Medulla oblongata (tissue), 1 donor: ENCODE measurements at regions not wholly inside any gene's neighbourhood (a gene's known extent, or its start where the extent isn't known, plus 50 kb on each side); places are given as distances from the start of the nearest gene placed in this dataset.
"Not testable (repeated sequence)": the region's sequence is repeated elsewhere in the genome, so short reads cannot be mapped to it uniquely, and the experiment has no call there.

Experiments
- DNase-seq: peaks from one replicate; pipeline ENCODE4 v3.0.0-alpha.2; 2015; ENCODE audit errors: extremely low spot score

DNA sequence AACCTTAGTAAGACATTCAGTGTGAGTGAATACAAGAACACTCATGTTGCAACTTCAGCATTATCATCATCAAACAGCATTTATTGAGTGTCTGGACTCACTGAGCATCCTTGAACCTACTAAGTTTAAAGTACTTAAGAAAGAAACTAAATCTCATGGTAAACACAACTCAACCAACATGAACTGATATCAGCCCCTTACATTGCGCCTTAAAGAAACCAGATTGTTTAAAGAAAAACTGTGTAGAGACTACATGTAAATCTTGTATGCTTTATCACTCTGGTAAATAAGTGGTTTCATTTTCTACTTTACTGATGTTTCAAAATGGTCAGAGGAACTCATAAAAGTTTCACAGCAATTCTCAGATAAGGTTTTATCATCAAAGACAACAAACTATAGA, 157.5 kb upstream of the FERD3L start:
- DNase-seq, result no peak

DNA sequence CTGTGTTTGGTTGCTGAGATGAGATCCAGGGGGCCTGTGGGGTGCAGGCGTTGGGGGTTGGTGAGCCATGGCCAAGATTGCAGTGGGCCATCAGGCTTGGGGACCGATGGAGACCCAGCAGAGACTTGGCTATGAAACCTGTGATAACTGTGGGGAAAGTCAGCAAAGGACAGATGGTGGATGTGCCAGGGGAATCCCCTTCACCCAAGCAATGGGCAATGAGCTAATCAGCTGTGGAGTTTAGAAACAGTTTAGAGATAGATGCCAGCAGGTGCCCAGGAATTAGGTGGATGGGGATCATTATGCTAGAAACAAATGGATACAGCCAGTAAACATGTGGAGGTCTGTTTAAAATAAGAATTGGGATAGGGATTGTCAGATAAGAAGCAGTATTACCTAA, 151.4 kb upstream of the FERD3L start:
- no peak for DNase-seq

- no peak for DNase-seq
Observed at GRCh38 chr7:19295376-19295775, 150.2 kb upstream of the FERD3L start.

- DNase-seq, result no peak
Observed at GRCh38 chr7:19294619-19295018, 149.4 kb upstream of the FERD3L start.

- no peak for DNase-seq
Observed at GRCh38 chr7:19293431-19293830, 148.2 kb upstream of the FERD3L start.

- no peak for DNase-seq
Observed at GRCh38 chr7:19290968-19291367, 145.7 kb upstream of the FERD3L start.

- DNase-seq, result no peak
Observed at GRCh38 chr7:19290066-19290465, 144.8 kb upstream of the FERD3L start.

DNA sequence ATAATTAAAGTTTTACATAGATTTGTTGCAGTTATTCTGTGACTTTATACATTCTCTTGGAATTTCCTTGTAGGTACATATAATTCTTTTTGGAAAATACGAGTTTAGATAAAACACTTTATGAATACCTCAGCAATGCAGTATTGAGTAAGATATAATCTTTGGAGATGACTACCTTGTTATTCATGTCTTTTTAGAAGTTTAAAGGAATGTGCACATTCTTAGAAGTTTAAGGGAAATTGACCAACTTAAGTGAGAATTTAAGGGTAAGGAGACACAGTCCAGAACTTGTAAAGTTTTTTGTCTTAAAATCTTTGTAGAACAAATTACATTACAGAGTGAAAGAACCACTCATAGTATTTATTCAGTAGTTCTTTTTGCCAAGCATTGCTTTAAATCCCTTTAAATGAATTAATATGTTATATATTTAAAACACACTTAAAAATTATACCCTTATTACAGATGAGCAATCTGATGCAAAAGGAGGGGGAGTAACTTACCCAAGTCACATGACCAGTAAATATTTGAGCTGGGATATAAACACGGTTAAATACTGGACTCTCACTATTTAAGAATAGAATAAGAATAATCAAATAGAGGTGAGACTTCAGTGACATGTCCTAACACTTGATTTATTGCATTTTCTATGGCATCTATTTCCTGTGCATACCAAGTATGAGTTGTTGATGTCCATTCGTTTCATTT, 139.5 kb upstream of the FERD3L start:
- no peak for DNase-seq

- DNase-seq, result no peak
Observed at GRCh38 chr7:19284136-19284535, 138.9 kb upstream of the FERD3L start.

DNA sequence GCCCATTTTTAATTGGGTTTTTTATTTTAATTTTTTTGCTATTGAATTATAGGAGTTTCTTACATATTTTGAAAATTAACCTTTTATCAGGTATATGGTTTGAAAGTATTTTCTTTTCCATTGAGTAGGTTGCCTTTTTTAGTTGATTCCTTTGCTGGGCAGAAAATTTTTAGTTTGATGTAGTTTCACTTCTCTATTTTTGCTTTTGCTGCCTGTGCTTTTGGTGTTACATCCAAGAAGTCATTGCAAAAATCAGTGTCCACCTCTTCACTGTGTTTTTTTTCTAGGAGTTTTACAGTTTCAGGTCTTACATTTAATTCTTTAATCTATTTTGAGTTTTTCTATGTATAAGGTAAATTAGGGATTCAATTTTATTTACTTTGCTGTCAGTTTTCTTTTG, 129.8 kb upstream of the FERD3L start:
- DNase-seq, result no peak

DNA sequence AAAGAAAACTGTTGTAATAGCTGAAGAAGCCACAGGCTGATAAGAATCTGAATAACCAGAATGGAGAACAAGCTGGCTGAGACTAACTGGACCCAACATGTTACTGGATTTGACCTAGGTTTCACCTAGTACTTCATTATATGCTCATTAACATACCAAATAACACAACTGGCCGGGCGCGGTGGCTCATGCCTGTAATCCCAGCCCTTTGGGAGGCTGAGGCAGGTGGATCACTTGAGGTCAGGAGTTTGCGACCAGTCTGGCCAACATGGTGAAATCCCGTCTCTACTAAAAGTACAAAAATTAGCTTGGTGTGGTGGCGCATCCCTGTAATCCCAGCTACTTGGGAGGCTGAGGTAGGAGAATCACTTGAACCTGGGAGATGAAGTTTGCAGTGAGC, 127.1 kb upstream of the FERD3L start:
- not testable (repeated sequence) for DNase-seq

DNA sequence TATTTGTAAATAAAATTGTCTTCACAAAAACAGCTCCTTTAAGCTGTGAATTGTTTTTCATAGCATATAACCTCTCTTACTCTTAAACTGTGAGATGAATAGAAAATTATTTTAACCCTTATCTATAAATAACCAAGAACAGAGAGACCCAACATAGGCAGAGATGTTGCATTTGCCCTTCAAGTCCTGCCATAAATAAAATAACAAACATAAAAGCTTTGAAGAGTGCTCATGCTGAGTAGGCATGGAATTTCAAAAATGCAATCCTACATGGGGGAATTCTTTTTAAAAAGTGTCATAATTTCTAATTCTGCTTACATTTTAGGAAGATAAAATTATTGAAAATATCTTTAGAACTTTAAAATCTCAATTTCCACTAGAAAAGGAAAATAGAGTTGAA, 124.1 kb upstream of the FERD3L start:
- DNase-seq, result no peak

GRCh38 chr7:19268737-19269136, 123.5 kb upstream of the FERD3L start:
- no peak for DNase-seq

GRCh38 chr7:19262826-19263225, 117.6 kb upstream of the FERD3L start:
- no peak for DNase-seq

DNA sequence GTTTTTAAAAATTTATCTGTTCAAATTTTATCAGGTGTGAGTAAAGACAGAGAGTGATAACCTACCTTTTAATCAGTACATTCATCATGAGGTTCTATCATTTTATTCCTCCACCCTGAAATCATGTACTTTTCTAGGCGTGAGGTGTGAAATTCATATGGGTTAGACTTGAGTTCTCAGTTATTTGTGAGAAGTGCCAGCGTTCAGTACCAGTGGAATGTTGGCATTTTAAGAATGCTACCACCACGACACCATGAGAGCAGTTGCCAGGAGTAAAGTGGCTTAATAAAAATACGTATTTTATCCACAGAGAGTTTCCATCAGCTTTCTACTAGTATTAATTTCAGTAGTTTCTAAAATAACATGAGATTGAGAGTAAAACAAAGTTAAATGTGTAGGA, 104.1 kb upstream of the FERD3L start:
- DNase-seq, result no peak

DNA sequence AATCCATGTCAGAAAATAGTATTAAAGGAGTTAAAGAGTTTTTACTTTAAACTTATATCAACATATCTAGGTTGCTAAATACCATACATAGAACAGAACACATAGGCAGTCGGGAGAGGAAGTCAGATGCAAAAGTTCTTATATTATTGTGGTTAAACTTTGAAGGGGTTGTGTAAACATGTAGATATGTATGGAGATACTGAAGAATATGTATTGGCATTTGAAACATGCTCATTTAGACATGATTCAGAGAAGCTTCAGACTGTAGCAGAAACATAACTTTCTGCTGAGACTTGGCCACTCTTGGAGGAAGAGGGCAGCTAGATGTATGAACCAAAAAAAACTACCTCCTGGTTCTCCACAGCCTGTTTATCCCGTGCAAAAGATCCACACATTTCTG, 103.5 kb upstream of the FERD3L start:
- DNase-seq, result no peak

DNA sequence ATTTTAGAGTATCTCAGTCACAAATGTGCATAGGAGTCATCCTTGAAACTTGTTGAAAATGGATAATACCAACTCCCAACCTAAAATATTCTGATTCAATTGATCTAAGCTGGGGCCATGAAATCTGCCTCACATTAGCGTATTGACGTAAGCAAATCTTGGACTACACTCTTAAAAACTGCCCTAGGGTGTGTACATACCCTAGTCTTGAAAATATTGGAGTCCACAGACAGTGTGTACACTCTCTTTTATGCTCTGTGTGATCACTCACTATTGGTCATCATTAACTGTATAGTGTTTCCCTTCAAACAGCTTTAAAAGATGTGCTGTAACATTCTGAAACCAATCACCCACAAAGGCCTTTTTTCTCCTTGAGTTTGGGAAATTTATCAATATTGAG, 102.9 kb upstream of the FERD3L start:
- no peak for DNase-seq

GRCh38 chr7:19247017-19247416, 101.8 kb upstream of the FERD3L start:
- no peak for DNase-seq

DNA sequence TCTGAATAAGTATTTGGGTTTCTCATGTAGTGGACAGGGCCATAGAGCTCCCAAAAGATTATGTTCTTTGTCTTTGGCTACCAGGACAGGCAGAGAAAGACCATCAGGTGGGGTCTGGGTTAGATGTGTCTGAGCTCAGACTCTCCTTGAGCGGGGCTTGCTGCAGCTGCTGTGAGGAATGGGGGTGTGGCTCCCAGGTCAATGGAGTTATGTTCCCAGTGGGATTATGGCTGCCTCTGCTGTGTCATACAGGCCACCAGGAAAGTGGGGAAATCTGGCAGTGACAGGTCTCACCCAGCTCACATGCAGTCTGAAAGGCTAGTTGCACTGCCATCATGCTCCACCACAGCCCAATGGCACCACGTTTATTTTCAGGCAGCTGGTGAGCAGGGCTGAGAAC, 97.0 kb upstream of the FERD3L start:
- DNase-seq, result no peak

DNA sequence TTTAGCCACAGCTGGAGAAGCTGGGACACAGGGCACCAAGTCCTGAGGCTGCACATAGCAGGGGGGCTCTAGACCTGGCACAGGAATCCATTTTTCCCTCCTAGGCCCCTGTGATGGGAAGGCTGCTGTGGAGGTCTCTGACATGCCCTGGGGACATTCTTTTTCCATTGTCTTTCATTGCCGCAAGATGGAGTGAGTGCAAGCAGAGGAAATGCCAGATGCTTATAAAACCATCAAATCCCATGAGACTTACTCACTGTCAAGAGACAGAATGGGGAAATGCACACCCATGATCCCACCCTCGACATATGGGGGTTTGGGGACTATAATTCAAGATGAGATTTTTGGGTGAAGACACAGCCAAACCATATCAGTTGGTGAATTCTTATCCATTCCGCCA, 94.7 kb upstream of the FERD3L start:
- no peak for DNase-seq

- DNase-seq, result no peak
Observed at GRCh38 chr7:19235680-19236079, 90.5 kb upstream of the FERD3L start.

DNA sequence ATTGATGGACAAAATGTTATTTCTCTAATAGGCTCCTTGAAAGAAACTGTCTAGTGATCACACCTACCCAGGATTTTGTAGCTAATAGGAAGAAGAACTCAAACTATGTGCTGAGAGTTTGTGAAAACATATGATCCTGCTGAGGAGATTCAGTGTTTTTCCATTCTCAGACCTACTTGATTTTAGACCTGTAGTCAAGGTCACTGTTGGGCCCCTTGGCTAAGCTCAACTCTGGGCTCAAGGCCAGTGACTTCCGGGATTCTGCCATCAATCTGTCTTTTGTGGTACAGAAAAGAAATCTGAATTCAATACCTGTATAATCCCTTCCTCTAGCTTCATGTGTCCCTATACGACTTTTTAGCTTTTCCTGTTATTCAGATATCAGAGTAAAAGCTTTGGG, 79.7 kb upstream of the FERD3L start:
- DNase-seq, result no peak

DNA sequence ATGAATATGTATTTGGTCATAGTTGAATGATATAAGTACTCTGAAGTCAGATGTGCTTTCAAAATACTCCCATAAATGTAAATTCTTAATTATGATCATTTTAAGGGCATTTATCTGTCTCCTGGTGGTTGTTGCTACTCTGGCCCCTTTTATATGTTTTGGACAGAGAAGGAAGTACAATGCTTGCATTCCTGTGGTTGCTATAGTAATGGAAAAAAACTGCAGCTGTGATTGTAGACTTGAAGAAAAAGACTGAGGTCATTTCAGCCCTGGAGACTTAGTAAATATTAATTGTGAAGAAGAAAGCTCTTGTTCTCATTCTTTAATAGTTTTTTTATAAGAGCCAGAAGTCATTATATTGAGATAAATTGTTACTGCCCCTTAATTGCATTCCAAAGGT, 70.2 kb upstream of the FERD3L start:
- DNase-seq, result no peak

GRCh38 chr7:19213746-19214145, 68.5 kb upstream of the FERD3L start:
- no peak for DNase-seq
